Globus pallidus (tissue), 1 donor: ENCODE measurements at regions not wholly inside any gene's neighbourhood (a gene's known extent, or its start where the extent isn't known, plus 50 kb on each side); places are given as distances from the start of the nearest gene placed in this dataset.
"Not testable (repeated sequence)": the region's sequence is repeated elsewhere in the genome, so short reads cannot be mapped to it uniquely, and the experiment has no call there.

Source experiments
- DNase-seq: peaks from one replicate; pipeline ENCODE4 v3.0.0-alpha.2; 2015; ENCODE audit warnings: low spot score

GRCh38 chr7:83824214-83824613, 175.3 kb upstream of the SEMA3E start:
- no peak for DNase-seq

- no peak for DNase-seq
Measured at GRCh38 chr7:83821866-83822265, 172.9 kb upstream of the SEMA3E start.

GRCh38 chr7:83820641-83821040, 171.7 kb upstream of the SEMA3E start:
- DNase-seq, result no peak

- no peak for DNase-seq
Measured at GRCh38 chr7:83819911-83820310, 171.0 kb upstream of the SEMA3E start.

- DNase-seq, result no peak
Measured at GRCh38 chr7:83814480-83814879, 165.5 kb upstream of the SEMA3E start.

- DNase-seq, result not testable (repeated sequence)
Measured at GRCh38 chr7:83812563-83812962, 163.6 kb upstream of the SEMA3E start.

- DNase-seq, result no peak
Measured at GRCh38 chr7:83808982-83809381, 160.0 kb upstream of the SEMA3E start.

- no peak for DNase-seq
Measured at GRCh38 chr7:83807774-83808173, 158.8 kb upstream of the SEMA3E start.

GRCh38 chr7:83806538-83806937, 157.6 kb upstream of the SEMA3E start:
- no peak for DNase-seq

- no peak for DNase-seq
Measured at GRCh38 chr7:83799333-83799732, 150.4 kb upstream of the SEMA3E start.

GRCh38 chr7:83798489-83798888, 149.6 kb upstream of the SEMA3E start:
- no peak for DNase-seq

- no peak for DNase-seq
Measured at GRCh38 chr7:83796760-83797159, 147.8 kb upstream of the SEMA3E start.

- DNase-seq, result no peak
Measured at GRCh38 chr7:83794829-83795228, 145.9 kb upstream of the SEMA3E start.

GRCh38 chr7:83793558-83793957, 144.6 kb upstream of the SEMA3E start:
- DNase-seq, result no peak

- DNase-seq, result no peak
Measured at GRCh38 chr7:83791737-83792136, 142.8 kb upstream of the SEMA3E start.

GRCh38 chr7:83786858-83787257, 137.9 kb upstream of the SEMA3E start:
- no peak for DNase-seq

GRCh38 chr7:83782628-83783027, 133.7 kb upstream of the SEMA3E start:
- DNase-seq, result no peak

- DNase-seq, result no peak
Measured at GRCh38 chr7:83778073-83778443, 129.1 kb upstream of the SEMA3E start.

- no peak for DNase-seq
Measured at GRCh38 chr7:83777406-83778072, 128.6 kb upstream of the SEMA3E start.

- no peak for DNase-seq
Measured at GRCh38 chr7:83769407-83769806, 120.5 kb upstream of the SEMA3E start.

- DNase-seq, result no peak
Measured at GRCh38 chr7:83751217-83751616, 102.3 kb upstream of the SEMA3E start.

GRCh38 chr7:83749495-83749894, 100.6 kb upstream of the SEMA3E start:
- no peak for DNase-seq

- no peak for DNase-seq
Measured at GRCh38 chr7:83739527-83739926, 90.6 kb upstream of the SEMA3E start.

GRCh38 chr7:83738291-83738835, 89.4 kb upstream of the SEMA3E start:
- peak; percentile 29 for DNase-seq
